HG03457 (cell line): ENCODE measurements at regions not wholly inside any gene's neighbourhood (a gene's known extent, or its start where the extent isn't known, plus 50 kb on each side); places are given as distances from the start of the nearest gene placed in this dataset.

Experiments used
- ATAC-seq: cut with Tn5 transposase; IDR thresholded peaks from one replicate; pipeline ENCODE4 v1.9.1; 2021; ENCODE audit warnings: moderate number of reproducible peaks; ENCODE audit not compliant: unreplicated experiment

- ATAC-seq = no peak
Observed at GRCh38 chr13:31081316-31081715, 80.4 kb downstream of the HSPH1 start.

GRCh38 chr13:31074756-31075155 lies 86.9 kb downstream of the HSPH1 start:
- no peak for ATAC-seq

GRCh38 chr13:31073859-31074718 lies 87.6 kb downstream of the HSPH1 start:
- peak; percentile 93 for ATAC-seq

- ATAC-seq = no peak
Observed at GRCh38 chr13:31072041-31072440, 89.7 kb downstream of the HSPH1 start.

GRCh38 chr13:31069808-31070534 lies 91.7 kb downstream of the HSPH1 start:
- no peak for ATAC-seq

GRCh38 chr13:31068119-31068423 lies 93.6 kb downstream of the HSPH1 start:
- no peak for ATAC-seq

GRCh38 chr13:31067416-31068118 lies 94.1 kb downstream of the HSPH1 start:
- no peak for ATAC-seq

GRCh38 chr13:31064636-31065035 lies 97.1 kb downstream of the HSPH1 start:
- ATAC-seq = no peak

GRCh38 chr13:31063772-31064171 lies 97.9 kb downstream of the HSPH1 start:
- no peak for ATAC-seq

GRCh38 chr13:31060655-31061054 lies 101.0 kb downstream of the HSPH1 start:
- no peak for ATAC-seq

GRCh38 chr13:31060220-31060619 lies 101.5 kb downstream of the HSPH1 start:
- no peak for ATAC-seq

- no peak for ATAC-seq
Observed at GRCh38 chr13:31057403-31058033, 104.2 kb downstream of the HSPH1 start.

- ATAC-seq = no peak
Observed at GRCh38 chr13:31056644-31057271, 104.9 kb downstream of the HSPH1 start.

GRCh38 chr13:31055589-31055988 lies 106.1 kb downstream of the HSPH1 start:
- no peak for ATAC-seq

GRCh38 chr13:31054632-31055031 lies 107.1 kb downstream of the HSPH1 start:
- no peak for ATAC-seq

GRCh38 chr13:31053896-31054295 lies 107.8 kb downstream of the HSPH1 start:
- ATAC-seq = no peak

GRCh38 chr13:31053091-31053490 lies 108.6 kb downstream of the HSPH1 start:
- no peak for ATAC-seq

GRCh38 chr13:31052478-31052877 lies 109.2 kb downstream of the HSPH1 start:
- ATAC-seq = no peak

GRCh38 chr13:31051999-31052398 lies 109.7 kb downstream of the HSPH1 start:
- no peak for ATAC-seq

- ATAC-seq = no peak
Observed at GRCh38 chr13:31050486-31051400, 111.0 kb downstream of the HSPH1 start.
